HEK293T (cell line): ENCODE measurements at regions not wholly inside any gene's neighbourhood (a gene's known extent, or its start where the extent isn't known, plus 50 kb on each side); places are given as distances from the start of the nearest gene placed in this dataset.

ENCODE experiments used
- CTCF ChIA-PET: fragments of 350-600 bp; formaldehyde crosslinking; extraction: SDS; loops from one replicate; lab custom pipeline; 2021; ENCODE audit warnings: antibody characterized with exemption, inconsistent platforms; lab: Yijun Ruan, JAX
- POLR2A ChIA-PET: fragments of 350-600 bp; formaldehyde crosslinking; extraction: SDS; loops from one replicate; lab custom pipeline; 2020; ENCODE audit warnings: antibody characterized with exemption, inconsistent platforms; lab: Yijun Ruan, JAX
- DNase-seq: peaks from one replicate; pipeline ENCODE4 v3.0.0; 2012; ENCODE audit warnings: mixed read lengths; ENCODE audit errors: extremely low spot score
- ARNT ChIP-seq: fragments of 450-650 bp; IDR thresholded peaks from 2 replicates; pipeline ENCODE4 v1.6.1; 2017; ENCODE audit warnings: mild to moderate bottlenecking
- BHLHE40 ChIP-seq: fragments of 450-650 bp; IDR thresholded peaks from 2 replicates; pipeline ENCODE4 v1.6.1; 2016; ENCODE audit warnings: mild to moderate bottlenecking, moderate library complexity, borderline replicate concordance
- CTBP1 ChIP-seq: fragments of 450-650 bp; IDR thresholded peaks from 2 replicates; pipeline ENCODE4 v1.6.1; 2016; ENCODE audit warnings: borderline replicate concordance
- ELF4 ChIP-seq: fragments of 450-650 bp; IDR thresholded peaks from 2 replicates; pipeline ENCODE4 v1.6.1; 2017; ENCODE audit warnings: antibody characterized with exemption
- FOXA1 ChIP-seq: fragments of 450-650 bp; IDR thresholded peaks from 2 replicates; pipeline ENCODE4 v1.6.1; 2016; ENCODE audit warnings: mild to moderate bottlenecking
- FOXK2 ChIP-seq: fragments of 450-650 bp; IDR thresholded peaks from 2 replicates; pipeline ENCODE4 v1.6.1; 2016; ENCODE audit warnings: mild to moderate bottlenecking
- FOXM1 ChIP-seq: fragments of 450-650 bp; IDR thresholded peaks from 2 replicates; pipeline ENCODE4 v1.6.1; 2017; ENCODE audit warnings: mild to moderate bottlenecking, borderline replicate concordance
- HDGF ChIP-seq: fragments of 450-650 bp; IDR thresholded peaks from 2 replicates; pipeline ENCODE4 v1.6.1; 2017; ENCODE audit warnings: antibody characterized with exemption, borderline replicate concordance
- L3MBTL2 ChIP-seq: fragments of 450-650 bp; conservative IDR thresholded peaks from 2 replicates; pipeline ENCODE4 v1.6.1; 2016; ENCODE audit warnings: mild to moderate bottlenecking
- LEF1 ChIP-seq: fragments of 450-650 bp; IDR thresholded peaks from 2 replicates; pipeline ENCODE4 v1.6.1; 2017; ENCODE audit warnings: mild to moderate bottlenecking, borderline replicate concordance
- NFRKB ChIP-seq: fragments of 450-650 bp; IDR thresholded peaks from 2 replicates; pipeline ENCODE4 v1.6.1; 2016; ENCODE audit warnings: mild to moderate bottlenecking, moderate library complexity
- PKNOX1 ChIP-seq: fragments of 450-650 bp; IDR thresholded peaks from 2 replicates; pipeline ENCODE4 v1.6.1; 2016
- SP1 ChIP-seq: fragments of 450-650 bp; IDR thresholded peaks from 2 replicates; pipeline ENCODE4 v1.6.1; 2017
- SUZ12 ChIP-seq: fragments of 450-650 bp; IDR thresholded peaks from 2 replicates; pipeline ENCODE4 v1.6.1; 2016; ENCODE audit warnings: mild to moderate bottlenecking
- TARDBP ChIP-seq: fragments of 450-650 bp; IDR thresholded peaks from 2 replicates; pipeline ENCODE4 v1.6.1; 2016
- ZNF384 ChIP-seq: fragments of 450-650 bp; IDR thresholded peaks from 2 replicates; pipeline ENCODE4 v1.6.1; 2016

- DNase-seq: no peak
- TF ChIP-seq HDGF (no peak), LEF1 (no peak), TARDBP (no peak), ZNF384 (no peak), ARNT (no peak), FOXA1 (no peak), L3MBTL2 (no peak), SUZ12 (no peak), FOXM1 (no peak), SP1 (no peak), BHLHE40 (no peak), CTBP1 (no peak), ELF4 (no peak), NFRKB (no peak), PKNOX1 (no peak), FOXK2 (no peak)
- ChIA-PET POLR2A (no interaction called here), CTCF (no interaction called here)
These were observed 89.8 kb upstream of the LIN7C start for GRCh38 chr11:27596388-27596787.

GRCh38 chr11:27592098-27592780 lies 85.7 kb upstream of the LIN7C start:
- no peak for DNase-seq
- CTCF ChIA-PET: no interaction called here
- POLR2A ChIA-PET: no interaction called here
- TF ChIP-seq BHLHE40 (no peak), CTBP1 (no peak), FOXA1 (no peak), HDGF (no peak), TARDBP (no peak), FOXK2 (no peak), NFRKB (no peak), PKNOX1 (no peak), SP1 (no peak), FOXM1 (no peak), ARNT (no peak)

GRCh38 chr11:27582621-27583020 lies 76.1 kb upstream of the LIN7C start:
- no peak for TF ChIP-seq ELF4
- TF ChIP-seq ARNT: no peak
- TF ChIP-seq PKNOX1: no peak
- no peak for TF ChIP-seq FOXM1
- no peak for TF ChIP-seq FOXK2
- TF ChIP-seq TARDBP: no peak
- TF ChIP-seq LEF1: no peak
- TF ChIP-seq CTBP1: no peak
- no peak for TF ChIP-seq NFRKB
- TF ChIP-seq SUZ12: no peak
- TF ChIP-seq HDGF: no peak
- no peak for TF ChIP-seq L3MBTL2
- TF ChIP-seq ZNF384: no peak
- no peak for TF ChIP-seq FOXA1
- ChIA-PET POLR2A (no interaction called here), CTCF (no interaction called here)
- no peak for DNase-seq

GRCh38 chr11:27574342-27574741 lies 67.8 kb upstream of the LIN7C start:
- DNase-seq: no peak
- POLR2A ChIA-PET: no interaction called here
- CTCF ChIA-PET: no interaction called here
- no peak for TF ChIP-seq BHLHE40
- TF ChIP-seq L3MBTL2: no peak
- no peak for TF ChIP-seq FOXA1
- no peak for TF ChIP-seq SP1
- TF ChIP-seq FOXM1: no peak
- no peak for TF ChIP-seq LEF1
- TF ChIP-seq NFRKB: no peak
- TF ChIP-seq ARNT: no peak
- TF ChIP-seq ZNF384: no peak
- no peak for TF ChIP-seq ELF4
- no peak for TF ChIP-seq PKNOX1
- no peak for TF ChIP-seq FOXK2
- TF ChIP-seq TARDBP: no peak
- no peak for TF ChIP-seq SUZ12
- TF ChIP-seq HDGF: no peak
- TF ChIP-seq CTBP1: no peak

GRCh38 chr11:27573024-27573423 lies 66.5 kb upstream of the LIN7C start:
- ChIA-PET CTCF (no interaction called here), POLR2A (no interaction called here)
- TF ChIP-seq FOXM1 (no peak), SP1 (no peak), NFRKB (no peak)

GRCh38 chr11:27571154-27571810 lies 64.7 kb upstream of the LIN7C start:
- CTCF ChIA-PET: no interaction called here
- TF ChIP-seq HDGF (no peak), NFRKB (no peak), CTBP1 (no peak), TARDBP (no peak), FOXM1 (no peak), ELF4 (no peak), SP1 (no peak), ZNF384 (no peak), LEF1 (no peak), SUZ12 (no peak), ARNT (no peak), PKNOX1 (no peak), L3MBTL2 (no peak), FOXK2 (no peak), FOXA1 (no peak), BHLHE40 (no peak)
- POLR2A ChIA-PET: no interaction called here
- no peak for DNase-seq

More at GRCh38 chr11:27573024-27573423, 66.5 kb upstream of the LIN7C start:
- no peak for DNase-seq
